HCT116 (cell line): ENCODE measurements at regions not wholly inside any gene's neighbourhood (a gene's known extent, or its start where the extent isn't known, plus 50 kb on each side); places are given as distances from the start of the nearest gene placed in this dataset.

Experiments
- ATAC-seq: fragments of 200-7000 bp; cut with Tn5 transposase; 2 replicates; pipeline ENCODE4 v1.9.1; 2020; ENCODE audit warnings: mild to moderate bottlenecking, moderate library complexity
- BruUV-seq: library from RNA; stranded (reverse); fragments of 400-500 nt; replicated peaks from 2 replicates; lab custom pipeline; 2021; lab: Mats Ljungman, UMichigan
- CTCF ChIA-PET: fragments of 300-600 bp; sonication (Branson Sonifier 250); formaldehyde crosslinking; loops from one replicate; lab custom pipeline; 2021; ENCODE audit warnings: antibody characterized with exemption; lab: Charles Lee
- POLR2A ChIA-PET: fragments of 300-600, 350-600 bp; sonication (Branson Sonifier 250); formaldehyde crosslinking; loops from one replicate; lab custom pipeline; 2021; ENCODE audit warnings: antibody characterized with exemption; lab: Charles Lee
- RAD21 ChIA-PET, 2 experiments: fragments of 300-600 bp; sonication (Branson Sonifier 250); formaldehyde crosslinking; loops; one replicate each; lab custom pipeline; 2023; ENCODE audit warnings: low total read pairs in 2 of 2; ENCODE audit not compliant: uncharacterized antibody in 2 of 2, unreplicated experiment in 2 of 2, low non-redundant PET in 1 of 2; lab: Charles Lee
- DNase-seq: peaks from one replicate; pipeline ENCODE4 v3.0.0-alpha.2; 2010; ENCODE audit warnings: low read depth, low spot score
- H2AFZ ChIP-seq: fragments of 200-600 bp; shearing (Covaris generic), sonication (generic); 2 replicates; pipeline ENCODE4 v1.6.1; 2017; ENCODE audit warnings: low read depth, mixed run types, mixed read lengths, antibody characterized with exemption, low read length; ENCODE audit not compliant: poor library complexity, severe bottlenecking
- H3K27ac ChIP-seq: 2 replicates; pipeline ENCODE4 v1.5.1; 2012; ENCODE audit warnings: low read depth, low read length
- H3K27me3 ChIP-seq: fragments of 200-600 bp; sonication (generic); 2 replicates; pipeline ENCODE4 v1.6.1; 2016; ENCODE audit warnings: mixed run types, low read length, mixed read lengths; ENCODE audit not compliant: insufficient read depth
- H3K36me3 ChIP-seq, 2 experiments: fragments of 200-500 bp in 1 of 2; fragments of 200-600 bp in 1 of 2; sonication (Bioruptor generic) in 1 of 2; sonication (generic) in 1 of 2; 2 replicates each; pipeline versions ENCODE4 v1.5.1 to v1.6.1; 2014 to 2016; ENCODE audit warnings: low read length in 2 of 2, inconsistent platforms in 1 of 2, mixed read lengths in 1 of 2, mixed run types in 1 of 2; ENCODE audit not compliant: insufficient read depth in 2 of 2, control insufficient read depth in 1 of 2
- H3K4me1 ChIP-seq, 2 experiments: fragments of 200-600 bp in 1 of 2; sonication (generic) in 1 of 2; 2 replicates each; pipeline versions ENCODE4 v1.5.1 to v1.6.1; 2012 to 2017; ENCODE audit warnings: low read length in 2 of 2, inconsistent platforms in 1 of 2, mild to moderate bottlenecking in 1 of 2, mixed read lengths in 1 of 2, mixed run types in 1 of 2, moderate library complexity in 1 of 2; ENCODE audit not compliant: insufficient read depth in 2 of 2, control insufficient read depth in 1 of 2
- H3K4me2 ChIP-seq: fragments of 200-600 bp; sonication (generic); 2 replicates; pipeline ENCODE4 v1.6.1; 2017; ENCODE audit warnings: mixed run types, low read length, mixed read lengths
- H3K4me3 ChIP-seq, 2 experiments: fragments of 200-600 bp in 1 of 2; sonication (generic) in 1 of 2; replicated peaks in 1 of 2; 2 replicates each; pipeline ENCODE4 v1.5.1; 2011 to 2016; ENCODE audit warnings: low read length in 2 of 2, control low read depth in 1 of 2, low read depth in 1 of 2, mild to moderate bottlenecking in 1 of 2, mixed read lengths in 1 of 2, mixed run types in 1 of 2
- H3K79me2 ChIP-seq: fragments of 200-600 bp; sonication (generic); 2 replicates; pipeline ENCODE4 v1.6.1; 2017; ENCODE audit warnings: mild to moderate bottlenecking, mixed run types, low read length, moderate library complexity, mixed read lengths; ENCODE audit not compliant: insufficient read depth
- H3K9ac ChIP-seq: fragments of 200-600 bp; sonication (generic); 2 replicates; pipeline ENCODE4 v1.6.1; 2016; ENCODE audit warnings: low read length, mixed read lengths
- H3K9me2 ChIP-seq: fragments of 200-600 bp; sonication (generic), shearing (Covaris generic); 2 replicates; pipeline ENCODE4 v1.6.1; 2017; ENCODE audit warnings: mixed run types, mild to moderate bottlenecking, moderate library complexity; ENCODE audit not compliant: insufficient read depth
- H3K9me3 ChIP-seq, 2 experiments: fragments of 200-500 bp in 1 of 2; fragments of 200-600 bp in 1 of 2; sonication (Bioruptor generic) in 1 of 2; sonication (generic) in 1 of 2; 2 replicates each; pipeline ENCODE4 v1.6.1; 2014 to 2017; ENCODE audit warnings: low read length in 2 of 2, mixed read lengths in 2 of 2, inconsistent platforms in 1 of 2, low read depth in 1 of 2, mild to moderate bottlenecking in 1 of 2, mixed run types in 1 of 2, moderate library complexity in 1 of 2; ENCODE audit not compliant: control insufficient read depth in 1 of 2, insufficient read depth in 1 of 2
- H4K20me1 ChIP-seq: fragments of 200-600 bp; sonication (generic), shearing (Covaris generic); 2 replicates; pipeline ENCODE4 v1.6.1; 2017; ENCODE audit warnings: mixed run types, mild to moderate bottlenecking, moderate library complexity; ENCODE audit not compliant: insufficient read depth
- ATF3 ChIP-seq: IDR thresholded peaks from 2 replicates; pipeline ENCODE4 v1.6.1; 2012
- CBX3 ChIP-seq: IDR thresholded peaks from 2 replicates; pipeline ENCODE4 v1.6.1; 2012; ENCODE audit warnings: low read depth
- CEBPB ChIP-seq: IDR thresholded peaks from 2 replicates; pipeline ENCODE4 v1.6.1; 2012; ENCODE audit warnings: low read depth
- EGR1 ChIP-seq: IDR thresholded peaks from 2 replicates; pipeline ENCODE4 v1.6.1; 2012; ENCODE audit warnings: low read depth
- ELF1 ChIP-seq: IDR thresholded peaks from 2 replicates; pipeline ENCODE4 v1.6.1; 2012; ENCODE audit warnings: low read depth, borderline replicate concordance
- EZH2 ChIP-seq: fragments of 200-600 bp; sonication (generic); IDR thresholded peaks from 2 replicates; pipeline ENCODE4 v1.6.1; 2017; ENCODE audit warnings: antibody characterized with exemption, mixed run types
- EZH2phosphoT487 ChIP-seq: fragments of 200-600 bp; IDR thresholded peaks from 2 replicates; pipeline ENCODE4 v1.6.1; 2018; ENCODE audit warnings: antibody characterized with exemption, borderline replicate concordance
- FOSL1 ChIP-seq: IDR thresholded peaks from 2 replicates; pipeline ENCODE4 v1.6.1; 2012; ENCODE audit warnings: low read depth
- MAX ChIP-seq: IDR thresholded peaks from 2 replicates; pipeline ENCODE4 v1.6.1; 2012
- POLR2A ChIP-seq: IDR thresholded peaks from 2 replicates; pipeline ENCODE4 v1.7.0; 2011; ENCODE audit warnings: borderline replicate concordance; ENCODE audit not compliant: insufficient read depth, insufficient read length; ENCODE audit errors: extremely low read depth
- POLR2AphosphoS5 ChIP-seq: IDR thresholded peaks from 2 replicates; pipeline ENCODE4 v1.6.1; 2011; ENCODE audit warnings: mild to moderate bottlenecking, low read depth, low read length, moderate library complexity
- REST ChIP-seq: IDR thresholded peaks from 2 replicates; pipeline ENCODE4 v1.6.1; 2012; ENCODE audit warnings: low read depth
- SP1 ChIP-seq: IDR thresholded peaks from 2 replicates; pipeline ENCODE4 v1.6.1; 2012; ENCODE audit warnings: low read depth
- SRF ChIP-seq: IDR thresholded peaks from 2 replicates; pipeline ENCODE4 v1.6.1; 2012; ENCODE audit warnings: low read depth
- TCF7L2 ChIP-seq: IDR thresholded peaks from 2 replicates; pipeline ENCODE4 v1.7.0; 2011; ENCODE audit warnings: borderline replicate concordance, inconsistent platforms; ENCODE audit not compliant: insufficient read depth, insufficient read length; ENCODE audit errors: extremely low read depth
- YY1 ChIP-seq: IDR thresholded peaks from 2 replicates; pipeline ENCODE4 v1.6.1; 2011; ENCODE audit warnings: low read length, low read depth, moderate library complexity, mild to moderate bottlenecking; ENCODE audit not compliant: insufficient replicate concordance; ENCODE audit errors: extremely low read depth
- ZBTB33 ChIP-seq: IDR thresholded peaks from 2 replicates; pipeline ENCODE4 v1.6.1; 2011; ENCODE audit warnings: mild to moderate bottlenecking, low read length, moderate library complexity; ENCODE audit not compliant: insufficient replicate concordance; ENCODE audit errors: extremely low read depth
- ZFX ChIP-seq: fragments of 450-650 bp; IDR thresholded peaks from 2 replicates; pipeline ENCODE4 v1.6.1; 2017
- ZNF274 ChIP-seq: fragments of 200-500 bp; sonication (Bioruptor generic); IDR thresholded peaks from 2 replicates; pipeline ENCODE4 v1.6.1; 2014; ENCODE audit warnings: mild to moderate bottlenecking, low read depth, low read length, inconsistent platforms
- intact Hi-C: fragments of 100-400 bp; cut with micrococcal nuclease; formaldehyde crosslinking; loops from 2 replicates; pipeline ENCODE4 v1.10.0; 2022

- no peak for TF ChIP-seq POLR2AphosphoS5
- no peak for TF ChIP-seq EZH2phosphoT487
- no peak for TF ChIP-seq EGR1
- no peak for TF ChIP-seq ELF1
- TF ChIP-seq POLR2A = no peak
- TF ChIP-seq EZH2 = no peak
- TF ChIP-seq ZFX = no peak
- TF ChIP-seq CBX3 = no peak
- no peak for TF ChIP-seq FOSL1
- TF ChIP-seq TCF7L2 = no peak
- no peak for TF ChIP-seq ZBTB33
- no peak for TF ChIP-seq REST
- no peak for TF ChIP-seq SRF
- TF ChIP-seq ATF3 = no peak
- TF ChIP-seq MAX = no peak
- no peak for TF ChIP-seq YY1
- no peak for TF ChIP-seq CEBPB
- TF ChIP-seq SP1 = no peak
- TF ChIP-seq ZNF274 = no peak
- CTCF ChIA-PET = no interaction called here
- peaks cover 0 to 17% of the 10 kb centered on the region in 2 experiments; a peak in 2 of 4 replicates for H3K9me3 ChIP-seq
- H3K27ac ChIP-seq = no peak overlapping the region
- H3K79me2 ChIP-seq = no peaks in the 10 kb centered on the region
- ATAC-seq (no peak), DNase-seq (no peak)
- no peaks in the 10 kb centered on the region for H3K27me3 ChIP-seq
- RAD21 ChIA-PET = no interaction called here
- no peak overlapping the region for H3K4me3 ChIP-seq
- H3K4me2 ChIP-seq = no peak overlapping the region
- H3K9me2 ChIP-seq = no peaks in the 10 kb centered on the region
- POLR2A ChIA-PET = no interaction called here
- no peaks in the 10 kb centered on the region for H3K36me3 ChIP-seq
- H4K20me1 ChIP-seq = no peaks in the 10 kb centered on the region
- H3K9ac ChIP-seq = no peak overlapping the region
- H2AFZ ChIP-seq = no peak overlapping the region
- BruUV-seq = no TSS peak
- intact Hi-C loops = no loop called here
- H3K4me1 ChIP-seq = no peaks in the 10 kb centered on the region
These were observed 214.7 kb downstream of the CHRM3 start for GRCh38 chr1:239601108-239601507.
